ENCODE measurements at regions not wholly inside any gene's neighbourhood (a gene's known extent, or its start where the extent isn't known, plus 50 kb on each side); places are given as distances from the start of the nearest gene placed in this dataset.

DNA sequence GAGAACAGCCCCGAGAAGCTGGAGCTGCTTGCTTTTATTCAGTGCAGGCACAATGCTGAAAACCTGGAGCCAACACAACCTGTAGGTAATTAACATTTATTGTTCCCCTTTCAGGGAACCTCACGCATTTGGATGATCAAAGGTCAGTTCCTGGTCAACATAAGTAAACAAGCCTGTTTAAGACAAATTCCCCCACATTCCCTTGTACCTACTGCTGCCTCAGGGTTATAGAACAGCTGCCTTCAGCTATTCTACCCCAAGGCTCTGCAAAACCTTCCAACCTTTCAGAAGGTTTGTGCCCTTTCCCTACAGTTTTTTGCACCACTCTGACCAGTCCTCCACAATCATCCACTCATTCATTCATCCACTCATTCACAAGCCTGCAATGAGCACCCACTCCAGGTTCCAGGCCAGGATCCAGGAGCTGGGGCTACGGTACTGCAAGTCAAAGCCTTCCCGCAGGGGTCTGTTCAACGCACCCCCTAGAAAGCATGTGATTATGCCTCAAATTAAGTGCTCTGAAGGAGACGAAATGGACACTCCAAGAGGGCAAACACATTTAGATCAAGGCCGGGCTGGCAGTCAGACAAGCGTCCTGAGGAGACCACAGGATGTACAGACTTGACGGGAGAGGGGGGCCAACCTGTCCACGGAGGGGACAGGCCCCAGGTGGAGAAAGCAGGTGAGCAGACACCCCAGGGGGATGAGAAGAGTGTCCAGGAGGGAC lies 683.9 kb downstream of the MATN1 start:
- no peak for TF ChIP-seq POLR2AphosphoS5 (IDR thresholded peaks at IDR 0.05)
- TF ChIP-seq, protein P1, sequence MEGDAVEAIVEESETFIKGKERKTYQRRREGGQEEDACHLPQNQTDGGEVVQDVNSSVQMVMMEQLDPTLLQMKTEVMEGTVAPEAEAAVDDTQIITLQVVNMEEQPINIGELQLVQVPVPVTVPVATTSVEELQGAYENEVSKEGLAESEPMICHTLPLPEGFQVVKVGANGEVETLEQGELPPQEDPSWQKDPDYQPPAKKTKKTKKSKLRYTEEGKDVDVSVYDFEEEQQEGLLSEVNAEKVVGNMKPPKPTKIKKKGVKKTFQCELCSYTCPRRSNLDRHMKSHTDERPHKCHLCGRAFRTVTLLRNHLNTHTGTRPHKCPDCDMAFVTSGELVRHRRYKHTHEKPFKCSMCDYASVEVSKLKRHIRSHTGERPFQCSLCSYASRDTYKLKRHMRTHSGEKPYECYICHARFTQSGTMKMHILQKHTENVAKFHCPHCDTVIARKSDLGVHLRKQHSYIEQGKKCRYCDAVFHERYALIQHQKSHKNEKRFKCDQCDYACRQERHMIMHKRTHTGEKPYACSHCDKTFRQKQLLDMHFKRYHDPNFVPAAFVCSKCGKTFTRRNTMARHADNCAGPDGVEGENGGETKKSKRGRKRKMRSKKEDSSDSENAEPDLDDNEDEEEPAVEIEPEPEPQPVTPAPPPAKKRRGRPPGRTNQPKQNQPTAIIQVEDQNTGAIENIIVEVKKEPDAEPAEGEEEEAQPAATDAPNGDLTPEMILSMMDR (IDR thresholded peaks at IDR 0.05 in 8 of 11, conservative IDR thresholded peaks at IDR 0.05 in 3 of 11): no peak

Measured in spleen (tissue), 7 donors.